Stimulated activated naive B cell treated with anti-CD40 and anti-IgM and Interleukin-4, amounts not matched to agents 10 μg/mL and 1 μg/mL and 100 μg/mL, for 72 hours (primary cell): ENCODE measurements at regions not wholly inside any gene's neighbourhood (a gene's known extent, or its start where the extent isn't known, plus 50 kb on each side); places are given as distances from the start of the nearest gene placed in this dataset.
"Not testable (repeated sequence)": the region's sequence is repeated elsewhere in the genome, so short reads cannot be mapped to it uniquely, and the experiment has no call there.

Source experiments
- ATAC-seq, 2 donors: fragments of 150-1000 bp; cut with Tn5 transposase; replicated peaks; 2 replicates each; pipeline ENCODE4 v1.10.0; 2021; ENCODE audit warnings: moderate library complexity in 1 of 2
- DNase-seq: peaks from one replicate; pipeline ENCODE4 v3.0.0; 2021
- H3K27ac Mint-ChIP-seq: one replicate; pipeline ENCODE4 v1.8.0; 2022; ENCODE audit warnings: mild to moderate bottlenecking, mixed read lengths
- H3K27me3 Mint-ChIP-seq, 2 donors: one replicate each; pipeline ENCODE4 v1.8.0; 2022; ENCODE audit warnings: mixed read lengths in 2 of 2
- H3K36me3 Mint-ChIP-seq, 2 donors: one replicate each; pipeline ENCODE4 v1.8.0; 2022; ENCODE audit warnings: mixed read lengths in 2 of 2, mild to moderate bottlenecking in 1 of 2
- H3K4me1 Mint-ChIP-seq, 2 donors: one replicate each; pipeline ENCODE4 v1.8.0; 2022; ENCODE audit warnings: mixed read lengths in 2 of 2, mild to moderate bottlenecking in 1 of 2
- H3K4me3 Mint-ChIP-seq, 2 donors: one replicate each; pipeline ENCODE4 v1.8.0; 2022; ENCODE audit warnings: mild to moderate bottlenecking in 2 of 2, mixed read lengths in 2 of 2, moderate library complexity in 1 of 2
- H3K9me3 Mint-ChIP-seq, 2 donors: one replicate each; pipeline ENCODE4 v1.8.0; 2022; ENCODE audit warnings: mixed read lengths in 2 of 2, mild to moderate bottlenecking in 1 of 2

- DNase-seq (no peak), ATAC-seq (no peak)
- Mint-ChIP-seq H3K4me1 (peaks cover 8% of the 10 kb centered on the region in 2 donors), H3K4me3 (no peak overlapping the region), H3K36me3 (no peaks in the 10 kb centered on the region), H3K27ac (no peak overlapping the region), H3K27me3 (peaks cover 10 to 29% of the 10 kb centered on the region in 2 donors), H3K9me3 (no peaks in the 10 kb centered on the region)
Observed at GRCh38 chr2:7094231-7094741, 177.1 kb downstream of the RNF144A start.

- H3K36me3 Mint-ChIP-seq: no peaks in the 10 kb centered on the region
- peaks cover 4 to 7% of the 10 kb centered on the region in 2 donors for H3K9me3 Mint-ChIP-seq
- H3K4me1 Mint-ChIP-seq: peaks cover 8% of the 10 kb centered on the region in 2 donors
- no peak for DNase-seq
- no peak for ATAC-seq
- H3K27ac Mint-ChIP-seq: no peak overlapping the region
- no peak overlapping the region for H3K4me3 Mint-ChIP-seq
- H3K27me3 Mint-ChIP-seq: peaks cover 10 to 29% of the 10 kb centered on the region in 2 donors
Observed at GRCh38 chr2:7096726-7097352, 179.6 kb downstream of the RNF144A start.

- ATAC-seq: peak; percentile 93
- Mint-ChIP-seq H3K27ac (no peak overlapping the region), H3K36me3 (no peaks in the 10 kb centered on the region), H3K4me3 (peak overlapping the region; percentile 18 to 55), H3K9me3 (peaks cover 4 to 7% of the 10 kb centered on the region in 2 donors), H3K4me1 (peaks cover 8% of the 10 kb centered on the region in 2 donors), H3K27me3 (peaks cover 10 to 29% of the 10 kb centered on the region in 2 donors)
- peak; percentile 40 for DNase-seq
Observed at GRCh38 chr2:7097353-7097895, 180.2 kb downstream of the RNF144A start.

GRCh38 chr2:7098816-7099215 lies 181.6 kb downstream of the RNF144A start:
- Mint-ChIP-seq H3K36me3 (no peaks in the 10 kb centered on the region), H3K4me3 (no peak overlapping the region), H3K4me1 (peaks cover 6 to 8% of the 10 kb centered on the region in 2 donors), H3K27me3 (peaks cover 10 to 21% of the 10 kb centered on the region in 2 donors), H3K27ac (no peak overlapping the region), H3K9me3 (peaks cover 4 to 7% of the 10 kb centered on the region in 2 donors)
- ATAC-seq: no peak
- no peak for DNase-seq

GRCh38 chr2:7099687-7100086 lies 182.5 kb downstream of the RNF144A start:
- DNase-seq, H3K36me3 Mint-ChIP-seq: not testable (repeated sequence)

GRCh38 chr2:7102826-7103225 lies 185.6 kb downstream of the RNF144A start:
- Mint-ChIP-seq H3K4me3 (no peak overlapping the region), H3K36me3 (no peaks in the 10 kb centered on the region), H3K27ac (no peak overlapping the region), H3K9me3 (peaks cover 4 to 7% of the 10 kb centered on the region in 2 donors), H3K27me3 (no peaks in the 10 kb centered on the region), H3K4me1 (no peaks in the 10 kb centered on the region)
- no peak for DNase-seq
- no peak for ATAC-seq

More at GRCh38 chr2:7099687-7100086, 182.5 kb downstream of the RNF144A start:
- peaks cover 10 to 19% of the 10 kb centered on the region in 2 donors for H3K27me3 Mint-ChIP-seq
- not testable (repeated sequence) for H3K4me1 Mint-ChIP-seq, H3K27ac Mint-ChIP-seq, H3K9me3 Mint-ChIP-seq, H3K4me3 Mint-ChIP-seq
- peak; percentile 21 to 62 for ATAC-seq

- ATAC-seq (no peak), DNase-seq (no peak)
- H3K4me3 Mint-ChIP-seq: no peak overlapping the region
- no peak overlapping the region for H3K27ac Mint-ChIP-seq
- no peaks in the 10 kb centered on the region for H3K36me3 Mint-ChIP-seq
- H3K9me3 Mint-ChIP-seq: peaks cover 0 to 1% of the 10 kb centered on the region in 2 donors
- H3K4me1 Mint-ChIP-seq: no peaks in the 10 kb centered on the region
- no peaks in the 10 kb centered on the region for H3K27me3 Mint-ChIP-seq
Observed at GRCh38 chr2:7108792-7109532, 191.8 kb downstream of the RNF144A start.

GRCh38 chr2:7109533-7109885 lies 192.3 kb downstream of the RNF144A start:
- H3K4me1 Mint-ChIP-seq: no peaks in the 10 kb centered on the region
- ATAC-seq: no peak
- H3K27me3 Mint-ChIP-seq: peaks cover 0 to under 1% of the 10 kb centered on the region in 2 donors
- peaks cover 0 to under 1% of the 10 kb centered on the region in 2 donors for H3K36me3 Mint-ChIP-seq
- no peak overlapping the region for H3K4me3 Mint-ChIP-seq
- peaks cover under 1 to 2% of the 10 kb centered on the region in 2 donors for H3K9me3 Mint-ChIP-seq
- no peak for DNase-seq
- no peak overlapping the region for H3K27ac Mint-ChIP-seq

- H3K4me1 Mint-ChIP-seq: no peaks in the 10 kb centered on the region
- peaks cover 8 to 9% of the 10 kb centered on the region in 2 donors for H3K27me3 Mint-ChIP-seq
- ATAC-seq: peak in 1 of 2 donors; percentile 36
- peak overlapping the region; percentile 11 for H3K27ac Mint-ChIP-seq
- DNase-seq: no peak
- peaks cover 2 to 4% of the 10 kb centered on the region in 2 donors for H3K36me3 Mint-ChIP-seq
- H3K9me3 Mint-ChIP-seq: peaks cover 7% of the 10 kb centered on the region in 2 donors
- H3K4me3 Mint-ChIP-seq: no peak overlapping the region
Observed at GRCh38 chr2:7111626-7112025, 194.4 kb downstream of the RNF144A start.

GRCh38 chr2:7115364-7115763 lies 198.2 kb downstream of the RNF144A start:
- H3K4me1 Mint-ChIP-seq: no peaks in the 10 kb centered on the region
- H3K36me3 Mint-ChIP-seq: peaks cover 2 to 4% of the 10 kb centered on the region in 2 donors
- peaks cover 7% of the 10 kb centered on the region in 2 donors for H3K9me3 Mint-ChIP-seq
- DNase-seq (no peak), ATAC-seq (no peak)
- no peak overlapping the region for H3K4me3 Mint-ChIP-seq
- H3K27ac Mint-ChIP-seq: no peak overlapping the region
- H3K27me3 Mint-ChIP-seq: peaks cover 9 to 15% of the 10 kb centered on the region in 2 donors

GRCh38 chr2:7115906-7116305 lies 198.7 kb downstream of the RNF144A start:
- Mint-ChIP-seq H3K4me3 (no peak overlapping the region), H3K36me3 (peaks cover 2 to 4% of the 10 kb centered on the region in 2 donors), H3K27me3 (peaks cover 9 to 15% of the 10 kb centered on the region in 2 donors), H3K9me3 (peaks cover 7% of the 10 kb centered on the region in 2 donors), H3K27ac (no peak overlapping the region), H3K4me1 (no peaks in the 10 kb centered on the region)
- no peak for DNase-seq
- no peak for ATAC-seq

GRCh38 chr2:7116511-7116910 lies 199.3 kb downstream of the RNF144A start:
- DNase-seq (no peak), ATAC-seq (no peak)
- no peak overlapping the region for H3K27ac Mint-ChIP-seq

GRCh38 chr2:7117076-7117475 lies 199.9 kb downstream of the RNF144A start:
- Mint-ChIP-seq H3K27ac (no peak overlapping the region), H3K36me3 (peaks cover 2 to 4% of the 10 kb centered on the region in 2 donors), H3K27me3 (peaks cover 9 to 15% of the 10 kb centered on the region in 2 donors), H3K4me1 (no peaks in the 10 kb centered on the region), H3K9me3 (peaks cover 7% of the 10 kb centered on the region in 2 donors), H3K4me3 (no peak overlapping the region)
- no peak for DNase-seq
- no peak for ATAC-seq

More at GRCh38 chr2:7116511-7116910, 199.3 kb downstream of the RNF144A start:
- Mint-ChIP-seq H3K9me3 (peaks cover 7% of the 10 kb centered on the region in 2 donors), H3K27me3 (peaks cover 9 to 15% of the 10 kb centered on the region in 2 donors), H3K36me3 (peaks cover 2 to 4% of the 10 kb centered on the region in 2 donors), H3K4me1 (no peaks in the 10 kb centered on the region), H3K4me3 (no peak overlapping the region)

GRCh38 chr2:7118606-7119131 lies 201.5 kb downstream of the RNF144A start:
- H3K4me1 Mint-ChIP-seq: no peaks in the 10 kb centered on the region

More at GRCh38 chr2:7118606-7119131, 201.5 kb downstream of the RNF144A start:
- H3K9me3 Mint-ChIP-seq: peaks cover 7% of the 10 kb centered on the region in 2 donors
- peaks cover 2 to 4% of the 10 kb centered on the region in 2 donors for H3K36me3 Mint-ChIP-seq
- DNase-seq (no peak), ATAC-seq (no peak)
- no peak overlapping the region for H3K4me3 Mint-ChIP-seq
- H3K27me3 Mint-ChIP-seq: peaks cover 9 to 15% of the 10 kb centered on the region in 2 donors
- no peak overlapping the region for H3K27ac Mint-ChIP-seq
